Stimulated activated naive CD8-positive, alpha-beta T cell treated with anti-CD3 and anti-CD28 coated beads, Interleukin-15, Interleukin-2, amounts not matched to agents 100 U/mL and 50 U/mL, for 24 hours (primary cell): ENCODE measurements at regions not wholly inside any gene's neighbourhood (a gene's known extent, or its start where the extent isn't known, plus 50 kb on each side); places are given as distances from the start of the nearest gene placed in this dataset.
A peak's percentile ranks its signal among the peaks of the same experiment; 100 is the strongest.

Experiments
- ATAC-seq: fragments of 150-1000 bp; cut with Tn5 transposase; one replicate; pipeline ENCODE4 v1.10.0; 2021
- DNase-seq: peaks from one replicate; pipeline ENCODE4 v3.0.0; 2021

- ATAC-seq: no peak
- DNase-seq: no peak
These were observed 52.6 kb upstream of the ASB17 start for GRCh38 chr1:75984781-75985180.

- ATAC-seq: no peak
- DNase-seq: no peak
These were observed 53.6 kb upstream of the ASB17 start for GRCh38 chr1:75985827-75986226.

GRCh38 chr1:75986478-75986877 is 54.3 kb upstream of the ASB17 start:
- ATAC-seq (no peak), DNase-seq (no peak)

GRCh38 chr1:75989121-75989520 is 56.9 kb upstream of the ASB17 start:
- ATAC-seq (no peak), DNase-seq (no peak)

DNA sequence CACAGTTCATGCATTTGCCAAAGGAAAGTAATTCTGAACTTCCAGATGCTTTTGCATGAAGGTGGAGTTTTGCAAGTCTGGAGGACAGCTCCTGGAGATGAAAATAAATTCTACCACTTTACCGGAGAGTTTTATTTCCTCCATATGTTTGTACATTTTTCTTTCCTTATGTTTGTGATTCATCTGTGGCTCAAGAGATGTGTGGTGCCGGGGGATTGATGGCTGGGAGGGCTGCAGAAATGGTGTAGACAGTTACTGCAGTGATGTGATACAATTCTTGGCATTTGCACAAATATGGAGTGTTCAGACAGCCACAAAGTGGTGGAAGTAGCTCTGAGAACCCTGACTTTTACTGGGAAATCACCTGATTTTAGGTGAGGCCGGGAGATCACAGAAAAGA is 58.5 kb upstream of the ASB17 start:
- DNase-seq (no peak), ATAC-seq (no peak)

DNA sequence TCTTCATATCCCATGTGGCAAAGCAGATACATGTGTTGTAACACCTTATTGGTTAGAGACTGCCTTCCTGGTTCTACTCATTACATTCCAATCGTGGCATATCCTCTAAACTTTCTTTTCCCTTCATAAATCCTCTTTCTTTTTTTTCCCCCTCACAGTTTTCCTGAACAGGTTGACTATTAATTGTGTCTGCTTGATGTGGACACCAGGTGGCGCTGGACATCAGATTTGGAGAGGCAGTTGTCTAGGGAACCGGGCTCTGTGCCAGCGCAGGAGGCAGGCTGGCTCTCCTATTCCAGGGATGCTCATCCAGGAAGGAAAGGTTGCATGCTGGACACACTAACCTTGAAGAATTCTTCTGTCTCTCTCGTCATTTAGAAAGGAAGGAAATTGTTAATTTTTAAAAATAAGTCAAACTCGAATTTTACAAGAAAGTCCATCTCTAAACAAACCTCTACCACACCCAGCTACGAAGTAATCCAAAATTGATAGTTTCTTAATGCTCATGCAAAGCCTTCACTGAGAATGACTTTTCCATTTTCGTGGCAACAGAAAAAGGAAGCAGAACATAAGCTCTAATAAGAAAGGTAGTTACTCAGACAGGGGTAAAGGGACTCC is 59.4 kb upstream of the ASB17 start:
- DNase-seq (peak; percentile 79), ATAC-seq (no peak)

DNA sequence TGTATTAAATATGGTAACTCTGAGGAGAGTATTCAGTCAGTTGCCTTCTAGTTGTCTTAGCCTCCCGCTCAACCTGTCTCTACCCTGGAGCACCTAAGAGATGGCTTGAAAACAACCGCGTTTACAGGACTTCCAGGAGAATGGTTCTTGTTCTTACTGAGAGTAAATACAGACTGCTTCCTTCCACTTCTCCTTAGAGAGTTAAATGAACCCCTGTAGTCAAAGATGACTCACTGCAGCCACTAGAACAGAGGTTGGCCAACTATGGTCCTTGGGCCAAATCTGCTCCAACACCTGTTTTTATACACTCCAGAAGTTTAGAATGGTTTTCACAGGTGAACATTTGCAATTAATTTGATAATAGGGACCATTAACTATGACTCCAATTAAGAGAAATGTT is 60.1 kb upstream of the ASB17 start:
- DNase-seq: no peak
- no peak for ATAC-seq

GRCh38 chr1:75993661-75994060 is 61.5 kb upstream of the ASB17 start:
- DNase-seq (no peak), ATAC-seq (no peak)

- ATAC-seq (no peak), DNase-seq (no peak)
These were observed 64.0 kb upstream of the ASB17 start for GRCh38 chr1:75996196-75996595.

DNA sequence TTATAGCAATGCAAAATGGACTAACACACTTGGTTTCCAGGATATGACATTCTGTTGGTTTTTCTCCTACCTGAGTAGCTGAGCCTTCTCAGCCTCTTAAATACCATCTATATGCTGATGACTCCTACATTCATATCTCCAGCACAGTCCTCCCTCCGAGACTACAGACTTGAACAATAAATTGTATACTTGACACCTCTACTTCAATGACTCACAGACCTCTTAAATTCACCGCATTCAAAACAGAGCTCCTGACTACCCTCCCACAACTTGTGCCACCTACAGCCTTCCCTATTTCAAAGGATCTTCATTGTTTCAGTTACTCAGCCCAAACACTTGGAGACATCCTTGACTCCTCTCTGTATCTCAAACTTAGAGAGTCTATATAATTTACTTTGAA is 66.8 kb upstream of the ASB17 start:
- no peak for ATAC-seq
- no peak for DNase-seq

DNA sequence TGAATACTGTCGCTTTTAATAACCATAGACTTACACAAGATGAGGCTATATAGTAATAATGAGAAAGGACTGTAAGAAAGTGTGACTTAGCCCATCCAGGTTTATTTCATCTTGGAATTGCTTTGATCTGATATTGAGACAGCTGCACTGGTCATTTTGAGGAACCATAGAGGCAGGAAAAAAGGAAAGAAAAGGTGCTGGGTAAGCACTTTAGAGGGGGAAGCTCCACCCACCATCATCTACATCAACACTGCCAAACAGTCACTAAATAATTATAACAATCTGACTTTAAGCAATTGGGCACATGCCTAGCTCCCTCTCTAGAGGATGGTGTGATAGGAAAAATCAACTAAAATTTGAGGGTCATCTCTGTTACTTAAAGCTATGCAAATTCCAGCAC is 70.6 kb upstream of the ST6GALNAC3 start:
- DNase-seq (no peak), ATAC-seq (no peak)

- DNase-seq (no peak), ATAC-seq (no peak)
These were observed 68.8 kb upstream of the ST6GALNAC3 start for GRCh38 chr1:76005765-76006164.

DNA sequence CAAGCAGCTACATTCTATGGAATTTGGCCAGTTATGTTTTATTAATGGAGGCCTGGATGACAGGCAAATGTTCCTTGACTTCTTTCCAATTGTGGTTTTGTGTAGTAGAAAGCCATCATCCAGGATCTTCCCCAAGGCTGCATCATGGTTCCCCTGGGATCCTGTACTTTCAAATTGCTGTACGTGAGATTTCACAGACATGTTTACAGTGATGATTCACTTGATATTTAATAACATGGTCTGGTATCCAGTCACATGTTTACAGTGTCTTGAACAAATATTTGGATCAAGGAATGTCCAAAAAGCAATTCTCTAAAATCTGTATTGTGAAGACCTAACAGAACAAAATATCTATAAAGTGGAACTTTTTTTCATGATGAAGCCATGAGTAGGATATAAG is 68.3 kb upstream of the ST6GALNAC3 start:
- ATAC-seq: no peak

DNA sequence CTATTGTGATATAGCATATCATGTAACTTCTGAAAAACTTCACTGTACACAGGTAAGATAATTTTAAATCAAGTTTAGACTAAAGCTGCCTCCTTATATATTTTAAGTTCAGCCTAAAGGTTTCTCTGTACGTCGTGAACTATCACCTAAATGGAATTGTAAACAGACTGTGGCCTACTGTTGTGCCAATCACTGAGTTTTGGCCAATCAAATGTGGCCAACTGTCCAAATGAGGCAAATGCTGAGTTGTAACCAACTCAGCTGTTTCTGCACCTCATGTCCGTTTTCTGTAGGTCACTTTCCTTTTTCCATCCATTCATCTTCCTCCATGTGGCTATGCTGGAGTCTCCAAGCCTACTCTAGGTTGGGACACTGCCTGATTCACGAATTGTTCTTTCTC is 63.7 kb upstream of the ST6GALNAC3 start:
- no peak for ATAC-seq
- DNase-seq: no peak

More for the DNA sequence above, 68.3 kb upstream of the ST6GALNAC3 start:
- no peak for DNase-seq

GRCh38 chr1:76012341-76013205 is 62.0 kb upstream of the ST6GALNAC3 start:
- no peak for DNase-seq
- ATAC-seq: no peak

- DNase-seq (no peak), ATAC-seq (no peak)
These were observed 61.4 kb upstream of the ST6GALNAC3 start for GRCh38 chr1:76013206-76013581.

GRCh38 chr1:76015478-76016103 is 59.0 kb upstream of the ST6GALNAC3 start:
- DNase-seq (no peak), ATAC-seq (no peak)

GRCh38 chr1:76018045-76018444 is 56.5 kb upstream of the ST6GALNAC3 start:
- DNase-seq (no peak), ATAC-seq (no peak)

DNA sequence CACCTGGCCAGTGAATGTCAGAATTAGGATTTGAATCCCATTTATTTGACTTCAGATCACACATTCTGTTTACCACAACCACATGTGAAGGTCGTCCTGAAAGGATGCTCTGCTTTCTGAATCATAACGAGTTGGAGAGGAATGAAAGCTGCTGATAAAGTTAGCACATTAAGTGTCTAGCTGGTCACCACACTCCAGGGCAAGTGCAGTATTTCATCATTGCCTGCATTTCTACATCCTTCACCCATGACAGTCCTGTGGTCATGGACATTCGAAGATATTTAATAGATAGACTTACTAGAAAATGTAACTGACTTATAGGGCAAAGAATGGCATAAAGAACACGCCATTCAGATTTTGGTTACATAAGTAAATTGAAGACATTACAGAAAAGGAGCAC is 52.7 kb upstream of the ST6GALNAC3 start:
- no peak for ATAC-seq

DNA sequence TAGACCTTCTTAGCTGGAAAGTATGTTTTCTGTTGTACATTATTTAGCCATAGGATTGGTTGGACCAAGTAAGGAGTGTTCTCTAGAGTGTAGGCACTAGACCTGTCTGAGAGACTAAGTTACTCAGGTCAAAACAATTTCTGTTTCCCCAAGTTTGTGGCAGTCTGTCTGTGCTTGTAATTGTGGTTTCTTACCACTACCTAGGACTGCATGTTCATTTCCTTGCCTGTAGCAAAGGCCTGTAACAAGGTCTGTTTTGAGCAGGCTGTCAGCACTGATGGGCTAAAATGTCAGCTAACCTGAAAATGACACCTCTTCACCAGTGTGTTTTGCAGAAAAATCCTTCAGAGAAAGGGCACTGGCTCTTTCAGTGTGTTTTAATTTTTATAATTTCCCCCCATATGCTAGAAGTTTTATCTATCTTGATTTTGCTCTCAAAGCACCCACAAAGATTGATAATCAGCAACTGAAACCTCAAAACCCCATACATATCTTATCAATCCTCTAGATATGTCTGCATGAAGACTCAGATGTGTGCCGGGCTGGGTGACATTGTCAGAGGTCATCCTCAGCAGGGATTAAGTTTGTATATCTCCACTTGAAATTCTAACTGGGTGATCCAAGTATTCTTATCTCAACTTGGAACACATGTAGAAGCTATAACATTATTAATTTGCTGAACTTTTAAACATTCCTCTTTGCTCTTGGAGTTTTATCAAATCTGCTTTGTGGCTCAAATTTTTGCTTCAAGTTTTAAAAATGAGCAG is 50.7 kb upstream of the ST6GALNAC3 start:
- DNase-seq (no peak), ATAC-seq (peak; percentile 79)

More for the DNA sequence above, 52.7 kb upstream of the ST6GALNAC3 start:
- no peak for DNase-seq
